AG04449 (cell line): ENCODE measurements at regions not wholly inside any gene's neighbourhood (a gene's known extent, or its start where the extent isn't known, plus 50 kb on each side); places are given as distances from the start of the nearest gene placed in this dataset.

Experiments
- CTCF ChIA-PET: fragments of 350-600 bp; formaldehyde crosslinking; extraction: SDS; loops from one replicate; lab custom pipeline; 2021; ENCODE audit warnings: antibody characterized with exemption; lab: Yijun Ruan, JAX
- POLR2A ChIA-PET: fragments of 400-600, 350-600 bp; formaldehyde crosslinking; extraction: SDS; loops from one replicate; lab custom pipeline; 2020; ENCODE audit warnings: antibody characterized with exemption, inconsistent platforms; lab: Yijun Ruan, JAX
- DNase-seq: peaks from one replicate; pipeline ENCODE4 v3.0.0-alpha.2; 2010; ENCODE audit warnings: low read depth, low spot score
- H3K4me3 ChIP-seq: 2 replicates; pipeline ENCODE4 v1.5.1; 2011; ENCODE audit warnings: low read depth, mild to moderate bottlenecking, control low read depth, low read length
- CTCF ChIP-seq: IDR thresholded peaks from one replicate; pipeline ENCODE4 v1.5.1; 2011; ENCODE audit warnings: mild to moderate bottlenecking, moderate library complexity, low read length, control low read depth, inconsistent platforms; ENCODE audit not compliant: insufficient read depth; ENCODE audit errors: missing control alignments

- CTCF ChIA-PET: no interaction called here
- no peak for DNase-seq
- no peak for TF ChIP-seq CTCF
- POLR2A ChIA-PET: no interaction called here
- H3K4me3 ChIP-seq: no peak overlapping the region
These were observed 1699.2 kb upstream of the IGFBP7 start for GRCh38 chr4:58809366-58809765.

GRCh38 chr4:58808817-58809216 lies 1698.6 kb upstream of the IGFBP7 start:
- POLR2A ChIA-PET: no interaction called here
- no peak overlapping the region for H3K4me3 ChIP-seq
- TF ChIP-seq CTCF: no peak
- no peak for DNase-seq
- CTCF ChIA-PET: no interaction called here

- no peak overlapping the region for H3K4me3 ChIP-seq
- CTCF ChIA-PET: no interaction called here
- DNase-seq: no peak
- no peak for TF ChIP-seq CTCF
- POLR2A ChIA-PET: no interaction called here
These were observed 1697.8 kb upstream of the IGFBP7 start for GRCh38 chr4:58807843-58808615.

GRCh38 chr4:58776627-58777026 lies 1666.4 kb upstream of the IGFBP7 start:
- H3K4me3 ChIP-seq: no peak overlapping the region
- TF ChIP-seq CTCF: no peak
- ChIA-PET POLR2A (no interaction called here), CTCF (no interaction called here)
- peak; percentile 9 for DNase-seq

- DNase-seq: no peak
- no peak for TF ChIP-seq CTCF
- H3K4me3 ChIP-seq: no peak overlapping the region
- POLR2A ChIA-PET: no interaction called here
- CTCF ChIA-PET: no interaction called here
These were observed 1657.4 kb upstream of the IGFBP7 start for GRCh38 chr4:58767598-58767997.

- ChIA-PET POLR2A (no interaction called here), CTCF (no interaction called here)
- no peak for TF ChIP-seq CTCF
- no peak overlapping the region for H3K4me3 ChIP-seq
- no peak for DNase-seq
These were observed 1656.6 kb upstream of the IGFBP7 start for GRCh38 chr4:58766763-58767162.
